CD4-positive, alpha-beta T cell treated with Interferon gamma for 1 hour (primary cell): ENCODE measurements at regions not wholly inside any gene's neighbourhood (a gene's known extent, or its start where the extent isn't known, plus 50 kb on each side); places are given as distances from the start of the nearest gene placed in this dataset.
"Not testable (repeated sequence)": the region's sequence is repeated elsewhere in the genome, so short reads cannot be mapped to it uniquely, and the experiment has no call there.

ENCODE experiments used
- DNase-seq: peaks from one replicate; pipeline ENCODE4 v3.0.0-alpha.2; 2020

DNA sequence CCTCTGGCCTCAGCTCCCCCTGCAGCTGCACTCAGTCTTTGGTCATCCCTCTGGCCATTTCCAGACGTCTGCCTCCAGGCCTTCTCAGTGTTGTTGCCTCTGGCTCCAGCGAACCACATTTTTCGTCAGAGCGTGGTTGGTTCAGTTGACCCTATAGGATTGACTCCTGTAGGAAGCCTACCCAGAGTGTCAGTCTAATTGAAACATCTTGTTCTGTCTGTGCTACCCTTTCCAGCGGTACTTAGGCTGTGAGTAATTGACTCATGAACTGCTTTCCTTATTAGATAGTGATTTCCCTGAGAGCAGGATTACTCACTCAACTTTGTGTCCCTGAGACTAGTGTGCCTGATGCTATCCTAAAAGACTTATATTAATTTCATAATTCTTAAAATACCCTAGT, 373.2 kb downstream of the ATP23 start:
- DNase-seq: no peak

DNA sequence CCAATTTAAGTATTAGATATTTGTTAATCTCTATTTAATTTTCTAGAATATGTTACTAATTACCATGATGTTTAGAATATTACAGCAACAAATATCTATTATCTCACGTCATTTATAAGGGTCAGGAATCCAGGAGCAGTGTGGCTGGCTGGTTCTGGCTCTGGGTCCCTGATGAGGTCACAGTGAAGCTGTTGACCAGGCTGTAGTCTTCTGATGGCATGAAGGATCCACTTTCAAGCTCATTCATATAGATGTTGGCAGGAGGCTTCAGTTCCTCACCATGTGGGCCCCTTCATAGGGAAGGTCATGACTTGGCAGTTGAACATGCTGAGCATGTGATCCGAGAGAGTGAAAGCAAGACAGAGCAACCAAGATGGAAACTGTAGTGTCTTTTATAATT, 375.6 kb downstream of the ATP23 start:
- no peak for DNase-seq

DNA sequence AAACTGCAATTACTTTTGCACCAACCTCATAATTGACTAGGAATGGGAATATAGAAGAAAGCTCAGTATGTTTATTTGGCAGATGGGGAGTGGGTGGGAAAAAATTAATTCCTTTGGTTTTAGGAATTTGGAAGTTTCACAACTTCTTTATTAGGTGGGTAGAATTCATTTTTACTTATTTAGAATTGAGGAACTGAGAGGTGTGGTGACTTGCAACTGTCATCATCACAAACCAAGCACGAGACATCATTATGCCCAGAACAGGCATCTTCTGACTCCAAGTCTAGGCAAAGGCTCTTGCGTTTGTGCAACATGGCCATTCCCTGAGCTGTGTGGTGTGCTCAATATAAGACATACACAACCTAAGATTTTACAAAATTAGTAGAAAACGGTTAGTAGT, 380.0 kb downstream of the ATP23 start:
- no peak for DNase-seq

DNA sequence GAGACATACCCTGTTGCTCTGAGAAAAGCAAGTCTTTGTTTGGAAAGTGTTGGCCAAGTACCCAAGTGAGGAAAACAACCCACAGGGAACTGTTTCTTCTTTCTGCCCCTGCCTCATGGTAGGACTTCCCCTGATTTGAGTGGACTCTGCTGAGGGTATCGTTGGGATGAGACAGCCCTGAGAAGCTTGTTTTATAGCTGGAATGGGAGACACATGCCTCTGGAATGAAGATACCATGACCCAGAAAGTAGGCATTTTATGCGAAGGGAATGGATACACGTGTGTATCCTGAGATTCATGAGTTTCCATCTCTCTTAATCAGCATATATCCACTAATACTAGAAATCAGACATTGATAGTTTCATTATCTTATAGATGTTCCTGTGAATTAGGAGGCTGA, 382.3 kb downstream of the ATP23 start:
- no peak for DNase-seq

DNA sequence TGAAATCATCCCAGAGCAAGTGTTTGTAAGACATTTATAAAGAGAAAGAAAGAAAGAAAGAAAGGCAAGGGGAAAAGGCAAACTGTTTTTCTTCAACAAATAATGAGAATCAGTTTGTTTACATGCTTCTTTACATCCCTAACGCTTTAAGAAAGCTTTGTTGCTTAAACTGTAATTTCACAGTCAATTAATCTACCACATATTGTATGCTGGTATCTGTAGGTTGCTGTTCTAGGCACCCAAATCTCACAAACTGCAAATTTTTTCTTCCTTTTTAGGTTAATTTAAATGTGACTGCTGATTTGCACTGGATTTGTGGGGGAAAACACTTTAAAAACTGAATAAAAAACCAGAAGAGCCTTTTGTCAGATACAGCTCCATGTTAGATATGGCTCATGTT, 384.2 kb downstream of the ATP23 start:
- no peak for DNase-seq

DNA sequence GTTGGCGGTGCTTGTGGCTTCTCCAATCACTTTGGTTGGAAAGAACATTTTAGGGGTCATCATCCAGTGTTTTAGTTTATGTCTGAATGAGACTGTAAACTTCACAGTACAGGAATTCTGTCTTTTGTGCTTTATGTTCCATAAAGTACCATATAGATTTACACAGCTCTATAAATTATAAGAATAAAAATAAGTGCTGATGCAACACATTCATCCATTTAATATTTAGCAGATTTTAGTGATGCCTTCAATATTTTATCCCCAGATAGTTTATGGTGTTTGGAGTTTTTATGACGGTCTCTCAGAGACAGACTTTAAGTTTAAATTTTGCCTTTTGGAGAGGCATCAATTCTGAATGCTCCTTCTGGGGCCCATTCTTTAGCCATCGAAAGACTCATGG, 385.2 kb downstream of the ATP23 start:
- no peak for DNase-seq

DNA sequence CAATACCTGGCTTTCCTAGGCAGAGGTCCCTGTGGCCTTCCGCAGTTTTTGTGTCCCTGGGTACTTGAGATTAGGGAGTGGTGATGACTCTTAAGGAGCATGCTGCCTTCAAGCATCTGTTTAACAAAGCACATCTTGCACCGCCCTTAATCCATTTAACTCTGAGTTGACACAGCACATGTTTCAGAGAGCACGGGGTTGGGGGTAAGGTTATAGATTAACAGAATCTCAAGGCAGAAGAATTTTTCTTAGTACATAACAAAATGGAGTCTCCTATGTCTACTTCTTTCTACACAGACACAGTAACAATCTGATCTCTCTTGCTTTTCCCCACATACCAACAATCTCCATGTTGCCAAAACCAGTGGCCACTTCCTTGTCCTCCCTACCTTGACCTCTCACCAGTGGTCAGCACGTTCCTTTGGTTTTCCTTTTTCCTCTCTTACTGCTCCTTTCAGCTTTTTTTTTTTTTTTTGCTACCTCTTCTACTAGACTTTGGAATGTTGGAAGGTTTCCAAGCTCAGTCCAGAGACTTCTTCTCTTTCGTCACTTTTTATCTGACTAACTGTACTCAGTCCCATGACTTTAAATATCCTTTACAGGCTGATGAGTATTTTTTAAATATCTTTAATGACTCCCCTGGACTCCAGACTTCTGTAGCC, 395.3 kb downstream of the ATP23 start:
- DNase-seq: not testable (repeated sequence)

DNA sequence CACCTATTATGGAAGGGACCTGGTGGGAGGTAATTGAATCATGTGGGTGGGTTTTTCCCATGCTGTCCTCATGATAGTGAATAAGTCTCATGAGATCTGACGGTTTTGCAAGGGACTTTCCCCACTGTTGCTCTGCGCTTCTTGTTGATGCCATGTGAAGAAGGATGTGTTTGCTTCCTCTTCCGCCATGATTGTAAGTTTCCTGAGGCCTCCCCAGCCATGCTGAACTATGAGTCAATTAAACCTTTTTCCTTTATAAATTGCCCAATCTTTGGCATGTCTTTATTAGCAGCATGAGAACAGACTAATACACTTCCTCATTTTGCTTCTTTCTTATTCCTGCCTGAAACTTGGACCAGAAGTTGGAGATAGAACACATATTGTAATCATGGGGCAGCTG, 396.2 kb downstream of the ATP23 start:
- not testable (repeated sequence) for DNase-seq

DNA sequence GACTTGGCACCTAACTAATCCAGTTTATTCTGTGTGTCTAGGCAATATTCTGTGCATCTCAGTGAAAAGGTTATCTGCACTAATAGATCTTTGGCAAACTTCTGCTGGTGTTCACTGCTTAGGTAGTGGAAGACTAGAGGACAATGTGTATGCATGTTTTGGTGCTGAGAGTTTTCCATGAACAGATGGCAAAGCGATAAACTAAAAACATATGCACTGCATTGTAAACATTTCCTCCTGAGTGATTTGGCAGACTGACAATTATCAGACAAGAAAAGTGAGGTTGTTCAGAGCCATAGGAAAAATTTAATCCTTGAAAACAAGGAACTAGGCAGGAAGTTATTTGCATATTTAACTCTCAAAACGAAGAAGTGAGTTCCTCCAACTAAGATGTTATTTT, 400.4 kb downstream of the ATP23 start:
- DNase-seq: no peak

DNA sequence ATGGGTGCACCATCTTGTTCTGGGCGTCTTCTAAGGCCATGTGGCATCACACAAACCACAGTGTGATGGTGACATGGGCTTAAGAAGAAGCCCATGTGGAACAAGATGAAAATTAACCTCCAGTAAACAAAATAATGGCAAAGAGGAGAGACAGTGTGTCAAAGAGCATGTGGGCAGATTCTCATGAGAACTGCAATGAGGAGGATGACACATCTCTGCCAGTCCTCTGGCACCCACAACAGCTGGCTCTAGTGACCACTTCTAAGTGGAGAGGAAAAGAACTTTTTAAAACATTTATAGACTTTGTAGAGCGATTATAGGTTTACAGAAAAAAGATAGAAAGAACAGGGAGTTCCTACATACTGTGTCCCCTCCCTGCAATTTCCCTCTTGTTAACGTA, 401.4 kb downstream of the ATP23 start:
- no peak for DNase-seq

DNA sequence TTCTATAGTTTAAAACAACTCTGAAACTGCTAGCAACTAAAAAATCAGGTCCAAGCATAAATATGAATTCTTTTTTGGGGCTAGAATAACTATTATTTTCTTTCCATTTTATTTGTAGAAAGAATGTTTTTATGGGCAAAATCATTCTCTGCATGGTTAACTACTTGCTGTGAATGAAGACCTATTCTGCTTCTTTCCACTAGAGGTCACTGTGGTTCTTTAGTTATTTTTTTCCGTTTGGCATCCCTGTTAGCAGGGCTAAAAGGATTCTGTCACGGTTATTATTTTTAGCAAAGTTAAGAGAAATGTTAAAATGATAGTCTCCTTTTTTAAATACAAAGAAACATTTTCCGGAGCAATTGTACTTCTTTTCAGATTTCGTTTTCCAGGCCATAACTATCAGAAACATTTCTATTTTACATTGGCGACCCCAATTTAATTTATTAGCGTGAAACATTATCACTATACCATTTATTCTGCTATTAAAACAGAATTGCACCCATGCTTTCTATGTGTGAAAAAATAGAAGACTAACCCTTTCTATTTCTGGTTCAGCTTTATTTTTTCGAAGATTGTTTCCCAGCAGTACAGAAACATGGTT, 404.8 kb downstream of the ATP23 start:
- no peak for DNase-seq

DNA sequence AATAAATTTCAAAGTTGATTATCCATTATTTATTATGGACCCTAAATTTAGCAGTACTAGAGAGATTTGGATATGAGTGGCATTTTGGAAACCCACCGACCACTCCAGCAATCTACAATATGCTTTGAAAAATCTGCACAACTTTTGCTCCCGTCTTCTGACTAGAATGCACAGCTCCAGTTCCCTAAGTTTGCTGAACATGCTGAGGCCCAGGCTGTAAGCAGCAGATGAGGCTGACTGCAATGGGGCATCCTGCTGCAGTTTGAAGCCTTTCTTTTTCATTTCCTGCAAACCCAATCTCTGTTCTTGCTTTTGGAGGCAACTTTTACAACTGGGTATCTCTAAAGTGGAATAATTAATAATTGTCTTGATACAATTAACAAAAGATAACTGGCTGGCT, 405.8 kb downstream of the ATP23 start:
- DNase-seq: no peak

DNA sequence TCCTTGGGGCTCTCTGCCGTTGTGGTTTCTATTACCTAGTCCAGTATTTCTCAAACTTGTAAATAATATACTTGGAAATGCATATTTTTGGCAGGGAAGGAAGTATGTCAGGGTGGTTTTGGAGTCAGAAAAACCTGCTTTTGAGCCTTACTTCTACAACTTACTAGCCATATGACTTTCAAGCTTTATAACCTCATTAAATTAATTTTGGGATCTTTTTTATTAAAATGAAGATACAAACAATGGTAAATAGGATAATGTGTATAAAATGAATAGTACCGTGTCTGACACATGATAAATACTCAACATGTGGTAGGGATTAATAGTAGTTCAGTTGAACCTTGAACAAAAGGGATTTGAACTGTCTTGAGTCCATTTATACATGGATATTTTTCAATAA, 406.3 kb downstream of the ATP23 start:
- DNase-seq: no peak

DNA sequence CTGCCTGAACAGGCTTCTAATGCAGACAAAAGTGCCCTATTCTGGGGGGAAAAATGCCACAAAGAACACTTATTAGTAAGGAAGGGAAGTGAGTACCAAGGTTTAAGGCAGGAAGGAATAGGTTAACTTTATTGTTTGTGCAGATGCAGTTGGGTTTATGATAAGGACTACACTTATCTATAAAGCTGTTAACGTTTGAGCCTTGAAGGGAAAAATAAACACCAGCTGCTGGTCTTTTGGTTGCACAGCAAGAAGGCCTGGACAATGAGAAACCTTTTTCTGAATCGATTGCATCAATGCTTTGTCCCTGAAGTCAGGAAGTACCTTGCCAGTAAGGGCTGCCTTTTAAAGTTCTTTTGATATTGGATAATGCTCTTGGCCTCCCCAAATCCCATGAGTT, 407.8 kb downstream of the ATP23 start:
- no peak for DNase-seq

DNA sequence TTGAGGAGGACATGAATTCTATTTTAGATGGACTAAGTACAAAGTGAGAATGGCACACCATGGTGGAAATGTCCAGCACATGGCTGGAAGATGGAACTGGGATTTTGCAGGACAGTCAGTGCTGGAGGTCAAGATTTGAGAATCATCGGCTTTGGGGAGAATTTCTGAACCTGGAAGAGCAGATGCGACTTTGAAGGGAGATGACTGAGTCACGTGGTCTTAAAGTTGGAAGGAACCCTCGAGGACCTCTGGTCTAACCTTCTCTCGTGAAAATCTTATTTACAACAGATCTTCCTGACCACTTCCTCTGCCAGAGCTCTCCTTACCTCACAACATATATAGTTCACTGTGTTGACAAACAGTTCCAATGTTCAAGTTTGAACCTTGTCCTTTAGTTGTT, 415.4 kb downstream of the ATP23 start:
- DNase-seq: no peak

DNA sequence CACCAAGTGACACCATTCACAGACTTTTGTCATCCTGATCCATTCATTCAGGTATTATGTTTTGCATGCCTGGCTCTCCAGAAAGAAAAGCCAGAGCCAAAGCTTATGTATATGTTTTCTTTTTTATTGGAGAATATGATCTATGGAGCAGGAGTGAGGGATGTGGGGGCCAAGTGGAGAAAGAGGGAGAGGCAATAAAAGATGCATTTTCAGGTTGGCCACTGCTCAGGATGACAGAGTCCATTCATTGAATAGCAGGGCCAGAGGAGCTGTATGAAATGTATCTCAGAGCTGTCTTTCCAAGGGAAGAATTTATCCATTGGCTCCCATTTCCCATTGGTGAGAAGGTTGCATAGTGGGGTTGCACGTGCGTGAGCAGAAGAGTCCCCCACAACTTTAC, 416.1 kb downstream of the ATP23 start:
- DNase-seq: no peak

DNA sequence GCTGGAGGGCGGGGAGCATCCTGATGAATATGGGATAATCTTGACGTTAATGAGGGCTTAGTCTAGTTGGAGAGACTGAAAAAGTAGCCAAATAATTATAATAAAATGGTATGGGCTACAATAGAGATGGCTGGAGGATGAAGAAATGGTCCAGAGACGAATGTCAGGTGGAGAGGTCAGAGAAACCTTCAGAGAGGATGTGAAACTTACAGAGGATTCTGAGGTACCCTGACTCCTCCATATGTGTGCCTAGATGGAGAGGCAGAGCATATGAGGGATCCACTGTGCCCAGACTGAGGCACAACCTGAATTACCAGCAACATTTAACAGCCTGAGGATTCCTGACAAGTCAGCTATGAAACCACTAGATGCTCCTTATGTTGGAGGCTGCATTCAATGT, 417.0 kb downstream of the ATP23 start:
- no peak for DNase-seq

DNA sequence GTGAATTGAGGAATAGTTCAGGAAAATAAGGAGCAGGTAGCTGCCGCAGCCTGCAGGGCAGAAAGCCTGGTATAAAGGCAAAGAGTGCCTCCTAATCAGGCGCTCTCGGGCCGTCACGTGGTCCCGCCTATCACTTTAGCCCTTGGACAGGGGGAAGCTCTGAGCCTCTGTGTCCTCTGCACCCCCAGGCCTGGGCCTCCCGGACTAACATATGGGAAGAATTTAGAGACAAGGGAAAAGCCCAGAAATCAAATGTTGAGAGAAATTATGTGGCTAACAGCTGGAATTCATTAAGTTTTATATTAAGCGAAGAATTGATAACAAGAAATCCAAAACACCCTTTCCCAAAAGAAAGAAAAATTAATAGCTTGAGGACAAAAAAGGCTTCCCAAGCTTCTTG, 417.7 kb downstream of the ATP23 start:
- no peak for DNase-seq

DNA sequence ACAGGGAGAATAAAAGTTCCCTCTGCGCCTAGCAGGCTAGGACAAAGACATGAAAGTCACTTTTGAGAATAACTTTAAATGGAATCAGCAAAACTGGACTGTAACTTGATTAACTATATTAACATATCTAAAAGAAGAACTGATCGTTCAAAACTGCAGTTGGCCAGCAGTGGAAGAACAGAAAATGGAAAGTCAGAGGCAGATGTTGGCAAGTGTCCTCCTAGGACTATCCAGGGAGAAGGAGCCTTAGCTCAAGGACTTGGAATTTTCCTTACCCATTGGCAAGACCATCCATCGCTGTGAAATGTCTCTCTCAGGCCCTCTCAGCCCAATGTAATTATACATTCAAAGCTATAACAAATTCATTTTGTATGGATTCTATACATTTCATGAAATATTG, 419.7 kb downstream of the ATP23 start:
- DNase-seq: no peak

DNA sequence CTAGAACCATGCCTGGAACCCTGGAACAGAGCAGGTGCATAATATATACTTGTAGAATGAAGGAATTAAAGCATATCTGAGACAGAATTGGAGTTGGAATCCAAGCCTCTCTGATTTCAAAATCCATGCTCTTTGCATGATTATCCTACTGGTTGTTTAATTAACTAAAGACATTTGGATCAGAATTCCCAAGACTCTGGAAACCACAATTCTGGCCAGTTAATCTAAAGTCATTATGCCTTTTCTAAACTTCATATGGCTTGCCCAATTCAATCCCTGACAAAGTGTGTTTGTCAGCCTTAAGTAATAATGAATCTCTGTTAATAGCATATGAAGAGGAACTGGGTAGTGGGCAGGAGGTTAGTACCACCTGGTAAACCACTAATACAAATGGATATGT, 422.6 kb downstream of the ATP23 start:
- no peak for DNase-seq

DNA sequence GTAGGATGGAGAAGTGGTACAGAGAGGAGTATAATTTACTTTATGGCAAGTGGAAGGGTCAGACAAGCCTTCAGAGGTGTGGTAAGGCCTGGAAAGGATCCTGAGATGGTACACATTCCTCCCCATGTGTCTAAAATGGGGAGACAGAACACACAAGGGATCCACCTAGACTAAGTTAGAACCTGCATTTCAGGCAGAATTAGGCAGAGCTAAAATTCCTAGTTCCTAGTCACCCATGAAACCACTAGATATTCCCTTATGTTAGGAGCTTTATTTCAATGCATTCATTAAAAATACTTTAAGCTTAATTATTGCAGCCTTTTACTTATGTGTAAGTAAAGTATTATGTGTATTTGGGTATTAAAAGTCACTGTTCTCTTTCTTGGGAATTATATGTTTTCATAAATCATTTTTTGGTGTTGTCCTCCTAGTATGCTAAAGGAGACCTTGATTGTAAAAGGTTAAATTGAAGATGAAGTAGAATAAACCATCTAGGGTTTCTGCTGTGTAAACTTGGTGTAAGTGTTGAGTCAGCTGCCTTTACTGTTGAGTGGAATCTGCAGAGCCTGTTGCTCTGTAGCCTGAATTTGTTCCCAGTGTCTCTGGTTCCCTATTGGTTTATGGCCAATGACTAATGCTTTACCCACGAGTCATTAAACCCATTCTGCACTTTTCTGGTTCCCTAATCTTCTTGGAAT, 423.2 kb downstream of the ATP23 start:
- DNase-seq: no peak

DNA sequence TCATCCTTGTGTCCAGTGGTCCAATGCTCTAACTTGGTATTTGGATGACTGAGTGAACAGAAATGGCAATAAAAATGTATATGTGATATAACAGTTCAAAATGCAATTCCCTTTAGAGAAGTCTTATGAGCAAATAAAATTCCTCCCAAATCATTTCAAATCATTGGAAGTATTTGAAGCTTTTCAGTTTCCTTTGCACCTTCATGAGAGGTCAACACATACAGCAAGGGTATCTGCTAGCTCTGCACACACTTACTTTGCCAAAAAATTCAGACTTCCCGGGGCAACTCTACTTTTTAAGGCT, 423.7 kb downstream of the ATP23 start:
- DNase-seq: no peak

DNA sequence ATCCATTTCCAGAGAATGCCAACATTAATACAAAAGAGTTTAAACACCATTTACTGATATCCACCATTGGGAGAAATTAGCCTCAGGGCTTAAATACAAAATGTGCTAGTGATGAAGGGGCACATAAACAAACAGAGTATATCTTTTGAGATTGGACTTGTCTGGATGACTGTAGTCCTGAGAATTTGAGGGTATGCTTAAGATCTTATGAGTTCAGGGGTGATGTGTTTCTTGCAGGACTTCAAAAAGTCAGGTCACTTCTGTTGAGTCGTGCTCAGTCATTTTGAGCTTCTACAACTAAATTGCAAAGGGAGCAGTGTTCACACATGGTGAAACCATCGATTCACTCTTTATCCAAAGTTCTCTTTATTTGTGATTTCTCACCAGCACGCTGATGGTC, 425.7 kb downstream of the ATP23 start:
- DNase-seq: no peak

DNA sequence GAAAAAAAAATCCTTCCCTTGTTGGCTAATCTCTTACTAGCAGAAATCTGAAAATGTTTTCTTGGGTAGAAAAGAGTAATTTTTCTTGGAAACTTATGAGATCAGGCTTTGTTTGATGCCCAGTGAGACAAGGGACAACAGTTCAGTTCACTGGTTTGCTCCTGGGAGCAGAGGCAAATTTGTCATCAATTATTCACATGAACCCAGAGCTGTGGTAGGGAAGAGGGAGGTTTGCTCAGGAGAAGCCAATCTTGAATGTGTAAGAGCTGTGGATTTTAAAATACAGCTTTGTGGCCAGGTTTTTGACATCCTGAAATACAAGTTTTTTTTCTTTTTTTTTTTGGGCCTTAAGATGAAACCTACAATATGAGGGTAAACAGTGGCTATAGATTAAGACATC, 426.6 kb downstream of the ATP23 start:
- no peak for DNase-seq

DNA sequence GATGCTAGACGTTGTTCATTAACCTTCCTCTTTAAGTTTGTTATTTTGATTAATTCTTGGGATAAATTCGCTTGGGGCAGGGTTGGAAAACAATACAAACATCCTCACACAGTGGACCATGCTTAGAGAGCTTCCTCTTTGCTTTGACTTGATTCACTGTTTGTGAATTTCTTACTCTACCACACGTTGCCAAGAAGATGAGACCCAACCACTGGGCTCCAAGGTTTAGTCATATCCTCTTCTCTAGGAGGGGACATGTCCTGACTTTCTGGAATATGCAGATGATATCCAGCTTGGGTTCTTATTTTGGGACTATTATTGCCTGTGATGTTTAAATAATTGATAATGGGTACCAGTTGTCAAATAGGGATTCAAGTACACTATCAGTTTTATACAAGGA, 428.2 kb downstream of the ATP23 start:
- DNase-seq: no peak
